ENCODE measurements at regions not wholly inside any gene's neighbourhood (a gene's known extent, or its start where the extent isn't known, plus 50 kb on each side); places are given as distances from the start of the nearest gene placed in this dataset.
"Not testable (repeated sequence)": the region's sequence is repeated elsewhere in the genome, so short reads cannot be mapped to it uniquely, and the experiment has no call there.

- DNase-seq; in situ Hi-C loops (cut with HindIII; ENCODE audit: low pct_ligation_motif_present, low pct_unique_long_range_greater_than_20kb, low sequenced_read_pairs): not testable (repeated sequence)
Measured at GRCh38 chr6:115521747-115522146, 538.9 kb downstream of the FRK start.

- in situ Hi-C loops (cut with HindIII; ENCODE audit: low pct_ligation_motif_present, low pct_unique_long_range_greater_than_20kb, low sequenced_read_pairs): no loop called here
- no peak for DNase-seq
Measured at GRCh38 chr6:115514656-115515055, 546.0 kb downstream of the FRK start.

- in situ Hi-C loops (cut with HindIII; ENCODE audit: low pct_ligation_motif_present, low pct_unique_long_range_greater_than_20kb, low sequenced_read_pairs): no loop called here
Measured at GRCh38 chr6:115512923-115513322, 547.8 kb downstream of the FRK start.

GRCh38 chr6:115511771-115512170 lies 548.9 kb downstream of the FRK start:
- DNase-seq: no peak
- in situ Hi-C loops (cut with HindIII; ENCODE audit: low pct_ligation_motif_present, low pct_unique_long_range_greater_than_20kb, low sequenced_read_pairs): no loop called here

More at GRCh38 chr6:115512923-115513322, 547.8 kb downstream of the FRK start:
- DNase-seq: no peak

GRCh38 chr6:115502432-115502831 lies 558.3 kb downstream of the FRK start:
- DNase-seq; in situ Hi-C loops (cut with HindIII; ENCODE audit: low pct_ligation_motif_present, low pct_unique_long_range_greater_than_20kb, low sequenced_read_pairs): not testable (repeated sequence)

GRCh38 chr6:115495184-115495583 lies 565.5 kb downstream of the FRK start:
- in situ Hi-C loops (cut with HindIII; ENCODE audit: low pct_ligation_motif_present, low pct_unique_long_range_greater_than_20kb, low sequenced_read_pairs): no loop called here
- no peak for DNase-seq

GRCh38 chr6:115487331-115487730 lies 573.4 kb downstream of the FRK start:
- DNase-seq: no peak
- in situ Hi-C loops (cut with HindIII; ENCODE audit: low pct_ligation_motif_present, low pct_unique_long_range_greater_than_20kb, low sequenced_read_pairs): no loop called here

GRCh38 chr6:115485400-115485799 lies 575.3 kb downstream of the FRK start:
- no peak for DNase-seq
- in situ Hi-C loops (cut with HindIII; ENCODE audit: low pct_ligation_motif_present, low pct_unique_long_range_greater_than_20kb, low sequenced_read_pairs): no loop called here

- in situ Hi-C loops (cut with HindIII; ENCODE audit: low pct_ligation_motif_present, low pct_unique_long_range_greater_than_20kb, low sequenced_read_pairs): not testable (repeated sequence)
Measured at GRCh38 chr6:115480543-115480942, 580.1 kb downstream of the FRK start.

GRCh38 chr6:115474443-115475041 lies 586.1 kb downstream of the FRK start:
- DNase-seq: no peak
- in situ Hi-C loops (cut with HindIII; ENCODE audit: low pct_ligation_motif_present, low pct_unique_long_range_greater_than_20kb, low sequenced_read_pairs): no loop called here

More at GRCh38 chr6:115480543-115480942, 580.1 kb downstream of the FRK start:
- not testable (repeated sequence) for DNase-seq

- no peak for DNase-seq
- in situ Hi-C loops (cut with HindIII; ENCODE audit: low pct_ligation_motif_present, low pct_unique_long_range_greater_than_20kb, low sequenced_read_pairs): no loop called here
Measured at GRCh38 chr6:115468272-115469005, 592.3 kb downstream of the FRK start.

GRCh38 chr6:115467726-115468125 lies 593.0 kb downstream of the FRK start:
- no peak for DNase-seq
- in situ Hi-C loops (cut with HindIII; ENCODE audit: low pct_ligation_motif_present, low pct_unique_long_range_greater_than_20kb, low sequenced_read_pairs): no loop called here

- DNase-seq: no peak
- in situ Hi-C loops (cut with HindIII; ENCODE audit: low pct_ligation_motif_present, low pct_unique_long_range_greater_than_20kb, low sequenced_read_pairs): no loop called here
Measured at GRCh38 chr6:115460913-115461312, 599.8 kb downstream of the FRK start.

GRCh38 chr6:115456848-115457247 lies 603.8 kb downstream of the FRK start:
- in situ Hi-C loops (cut with HindIII; ENCODE audit: low pct_ligation_motif_present, low pct_unique_long_range_greater_than_20kb, low sequenced_read_pairs): no loop called here
- DNase-seq: no peak

- in situ Hi-C loops (cut with HindIII; ENCODE audit: low pct_ligation_motif_present, low pct_unique_long_range_greater_than_20kb, low sequenced_read_pairs): no loop called here
- DNase-seq: no peak
Measured at GRCh38 chr6:115443825-115444478, 616.7 kb downstream of the FRK start.

GRCh38 chr6:115442323-115442722 lies 618.4 kb downstream of the FRK start:
- no peak for DNase-seq

GRCh38 chr6:115441651-115442050 lies 619.0 kb downstream of the FRK start:
- in situ Hi-C loops (cut with HindIII; ENCODE audit: low pct_ligation_motif_present, low pct_unique_long_range_greater_than_20kb, low sequenced_read_pairs): no loop called here

More at GRCh38 chr6:115442323-115442722, 618.4 kb downstream of the FRK start:
- in situ Hi-C loops (cut with HindIII; ENCODE audit: low pct_ligation_motif_present, low pct_unique_long_range_greater_than_20kb, low sequenced_read_pairs): no loop called here

GRCh38 chr6:115415378-115415777 lies 645.3 kb downstream of the FRK start:
- DNase-seq: no peak
- in situ Hi-C loops (cut with HindIII; ENCODE audit: low pct_ligation_motif_present, low pct_unique_long_range_greater_than_20kb, low sequenced_read_pairs): no loop called here

More at GRCh38 chr6:115441651-115442050, 619.0 kb downstream of the FRK start:
- no peak for DNase-seq

GRCh38 chr6:115414916-115415315 lies 645.8 kb downstream of the FRK start:
- in situ Hi-C loops (cut with HindIII; ENCODE audit: low pct_ligation_motif_present, low pct_unique_long_range_greater_than_20kb, low sequenced_read_pairs); DNase-seq: not testable (repeated sequence)
